DOHH2 (cell line): ENCODE measurements at regions not wholly inside any gene's neighbourhood (a gene's known extent, or its start where the extent isn't known, plus 50 kb on each side); places are given as distances from the start of the nearest gene placed in this dataset.

Source experiments
- H3F3A ChIP-seq: fragments of 200-600 bp; sonication (generic), shearing (Covaris generic); 2 replicates; pipeline ENCODE4 v1.6.0; 2016; ENCODE audit warnings: antibody characterized with exemption, mild to moderate bottlenecking; ENCODE audit not compliant: control insufficient read depth, insufficient read depth
- H3K27ac ChIP-seq: fragments of 200-600 bp; sonication (generic); 2 replicates; pipeline ENCODE4 v1.5.1; 2014; ENCODE audit warnings: low read depth, mild to moderate bottlenecking, low read length, moderate library complexity
- H3K27me3 ChIP-seq: fragments of 200-600 bp; sonication (generic); 2 replicates; pipeline ENCODE4 v1.6.1; 2014; ENCODE audit warnings: mild to moderate bottlenecking, low read length, mixed read lengths; ENCODE audit not compliant: control insufficient read depth
- H3K36me3 ChIP-seq: fragments of 200-600 bp; sonication (generic); 2 replicates; pipeline ENCODE4 v1.6.1; 2014; ENCODE audit warnings: mild to moderate bottlenecking, low read length, moderate library complexity, mixed read lengths; ENCODE audit not compliant: control insufficient read depth
- H3K4me1 ChIP-seq: fragments of 200-600 bp; sonication (generic); 2 replicates; pipeline ENCODE4 v1.6.1; 2014; ENCODE audit warnings: mild to moderate bottlenecking, low read length, mixed read lengths; ENCODE audit not compliant: control insufficient read depth
- H3K4me2 ChIP-seq: fragments of 200-600 bp; sonication (generic); 2 replicates; pipeline ENCODE4 v1.6.0; 2014; ENCODE audit warnings: mild to moderate bottlenecking, low read length, moderate library complexity
- H3K4me3 ChIP-seq: fragments of 200-600 bp; sonication (generic); 2 replicates; pipeline ENCODE4 v1.5.1; 2014; ENCODE audit warnings: mild to moderate bottlenecking, low read length, mixed read lengths
- H3K79me2 ChIP-seq: fragments of 200-600 bp; sonication (generic); 2 replicates; pipeline ENCODE4 v1.6.1; 2014; ENCODE audit warnings: mild to moderate bottlenecking, low read length, mixed read lengths; ENCODE audit not compliant: control insufficient read depth
- H3K9me2 ChIP-seq: fragments of 200-600 bp; sonication (generic); replicated peaks from 2 replicates; pipeline ENCODE4 v1.6.1; 2014; ENCODE audit warnings: mild to moderate bottlenecking, low read length, mixed read lengths; ENCODE audit not compliant: control insufficient read depth
- H3K9me3 ChIP-seq: fragments of 200-600 bp; sonication (generic); 2 replicates; pipeline ENCODE4 v1.6.1; 2014; ENCODE audit warnings: antibody characterized with exemption, low read length, mixed read lengths; ENCODE audit not compliant: control insufficient read depth, insufficient read depth
- H4K20me1 ChIP-seq: fragments of 200-600 bp; sonication (generic); 2 replicates; pipeline ENCODE4 v1.6.0; 2014; ENCODE audit warnings: low read depth, mild to moderate bottlenecking, antibody characterized with exemption, low read length, moderate library complexity; ENCODE audit not compliant: control insufficient read depth, insufficient read depth
- EZH2phosphoT487 ChIP-seq: fragments of 200-600 bp; sonication (generic); IDR thresholded peaks from 2 replicates; pipeline ENCODE4 v1.6.1; 2017; ENCODE audit warnings: borderline replicate concordance, mild to moderate bottlenecking, antibody characterized with exemption, low read length, moderate library complexity, mixed read lengths
- TF ChIP-seq, protein P1 (sequence below): fragments of 200-600 bp; sonication (generic); IDR thresholded peaks from one replicate; pipeline ENCODE4 v1.5.1; 2014; ENCODE audit warnings: antibody characterized with exemption, mild to moderate bottlenecking, low read depth, low read length; ENCODE audit not compliant: poor library complexity, severe bottlenecking

DNA sequence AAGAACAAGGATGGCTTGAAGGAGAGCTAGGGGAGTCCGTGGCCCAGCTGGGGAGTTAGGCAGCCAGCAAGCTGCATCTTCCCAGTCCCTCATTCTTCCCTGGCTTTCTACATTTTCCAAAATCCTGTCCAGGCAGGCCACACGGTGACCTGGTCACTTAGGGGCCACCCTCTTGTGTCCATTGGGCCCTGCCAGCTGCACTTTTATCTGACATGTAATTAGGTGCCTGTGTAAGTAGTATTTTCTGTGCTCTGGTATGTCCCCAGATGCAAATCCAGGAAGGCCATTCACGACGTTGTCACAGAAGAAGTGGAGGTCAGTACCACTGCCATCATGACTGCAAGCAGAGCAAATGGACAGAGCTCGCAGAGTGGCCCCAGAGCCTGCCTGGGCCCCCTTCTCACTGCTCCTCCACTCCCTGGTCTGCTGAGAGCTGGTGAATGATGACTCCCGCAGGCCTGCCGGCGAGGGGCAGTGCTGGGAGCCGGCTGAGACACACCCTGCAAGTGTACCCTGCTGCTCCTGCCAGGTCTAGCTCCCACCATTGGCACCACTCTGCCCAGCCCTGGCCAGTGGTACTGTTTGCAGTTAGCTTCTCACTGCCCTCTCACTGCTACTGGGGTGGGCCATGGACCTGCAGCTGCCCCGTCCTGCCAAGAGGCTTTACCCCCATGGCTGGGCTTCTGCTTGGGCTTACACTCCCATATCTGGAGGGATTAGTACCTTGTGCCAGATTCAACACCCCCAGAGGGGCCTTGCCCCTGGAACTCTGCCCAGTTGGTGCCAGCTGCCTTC lies 98.2 kb downstream of the GLRX3 start:
- H3K36me3 ChIP-seq: no peaks in the 10 kb centered on the region
- no peak for TF ChIP-seq EZH2phosphoT487
- TF ChIP-seq, protein P1, sequence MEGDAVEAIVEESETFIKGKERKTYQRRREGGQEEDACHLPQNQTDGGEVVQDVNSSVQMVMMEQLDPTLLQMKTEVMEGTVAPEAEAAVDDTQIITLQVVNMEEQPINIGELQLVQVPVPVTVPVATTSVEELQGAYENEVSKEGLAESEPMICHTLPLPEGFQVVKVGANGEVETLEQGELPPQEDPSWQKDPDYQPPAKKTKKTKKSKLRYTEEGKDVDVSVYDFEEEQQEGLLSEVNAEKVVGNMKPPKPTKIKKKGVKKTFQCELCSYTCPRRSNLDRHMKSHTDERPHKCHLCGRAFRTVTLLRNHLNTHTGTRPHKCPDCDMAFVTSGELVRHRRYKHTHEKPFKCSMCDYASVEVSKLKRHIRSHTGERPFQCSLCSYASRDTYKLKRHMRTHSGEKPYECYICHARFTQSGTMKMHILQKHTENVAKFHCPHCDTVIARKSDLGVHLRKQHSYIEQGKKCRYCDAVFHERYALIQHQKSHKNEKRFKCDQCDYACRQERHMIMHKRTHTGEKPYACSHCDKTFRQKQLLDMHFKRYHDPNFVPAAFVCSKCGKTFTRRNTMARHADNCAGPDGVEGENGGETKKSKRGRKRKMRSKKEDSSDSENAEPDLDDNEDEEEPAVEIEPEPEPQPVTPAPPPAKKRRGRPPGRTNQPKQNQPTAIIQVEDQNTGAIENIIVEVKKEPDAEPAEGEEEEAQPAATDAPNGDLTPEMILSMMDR: no peak
- 0 out of 2 replicates have a peak, but pooled peaks cover 2% of the 10 kb centered on the region for H3K27me3 ChIP-seq
- no peak overlapping the region for H3K4me2 ChIP-seq
- no peak overlapping the region for H3K27ac ChIP-seq
- H3K79me2 ChIP-seq: no peaks in the 10 kb centered on the region
- no peak overlapping the region for H3K4me3 ChIP-seq
- H3F3A ChIP-seq: no peaks in the 10 kb centered on the region
- H3K9me2 ChIP-seq: no peaks in the 10 kb centered on the region
- H4K20me1 ChIP-seq: no peaks in the 10 kb centered on the region
- no peaks in the 10 kb centered on the region for H3K9me3 ChIP-seq
- no peaks in the 10 kb centered on the region for H3K4me1 ChIP-seq

DNA sequence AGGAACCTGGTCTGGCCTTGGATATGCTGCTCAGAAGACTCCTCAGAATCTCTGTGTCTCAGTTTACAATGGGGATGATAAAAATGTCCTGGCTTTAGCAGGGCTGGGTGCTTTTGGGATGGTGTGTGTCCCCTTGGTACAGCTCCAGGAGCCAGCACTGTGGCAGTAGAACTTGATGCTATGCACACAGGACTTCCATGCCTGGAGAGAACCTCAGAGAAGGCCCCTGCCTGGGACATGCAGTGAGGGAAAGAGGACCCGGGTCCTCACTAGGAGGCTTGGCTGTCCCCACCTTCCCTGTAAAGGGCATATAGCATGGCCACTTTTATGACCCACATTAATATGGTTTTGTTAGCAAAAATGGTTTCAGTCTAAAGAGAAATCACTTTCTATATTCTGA lies 100.5 kb downstream of the GLRX3 start:
- Histone ChIP-seq H3K79me2 (no peaks in the 10 kb centered on the region), H3K27me3 (0 out of 2 replicates have a peak, but pooled peaks cover 2% of the 10 kb centered on the region), H3K4me3 (no peak overlapping the region), H3K9me3 (no peaks in the 10 kb centered on the region), H3K27ac (no peak overlapping the region), H3K4me1 (no peaks in the 10 kb centered on the region), H4K20me1 (no peaks in the 10 kb centered on the region), H3K9me2 (no peaks in the 10 kb centered on the region), H3K4me2 (no peak overlapping the region), H3K36me3 (no peaks in the 10 kb centered on the region), H3F3A (no peaks in the 10 kb centered on the region)
- no peak for TF ChIP-seq EZH2phosphoT487
- TF ChIP-seq, protein P1: no peak

DNA sequence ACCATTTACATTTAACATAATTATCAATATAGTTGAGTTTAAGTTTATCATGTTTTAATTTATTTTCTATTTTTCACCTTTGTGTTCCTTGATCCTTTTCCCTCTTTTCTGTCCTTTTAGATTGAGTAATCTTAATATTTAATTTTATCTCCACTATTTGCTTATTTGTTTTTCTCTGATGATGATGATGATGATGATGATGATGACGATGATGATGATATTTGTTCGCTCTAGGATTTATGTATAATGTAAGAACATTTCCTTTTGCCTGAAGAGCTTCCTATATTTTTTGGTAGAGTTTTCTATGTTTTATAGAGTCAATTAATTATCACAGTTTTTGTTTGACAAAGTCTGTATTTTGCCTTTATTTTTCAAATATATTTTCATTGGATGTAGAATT lies 104.2 kb downstream of the GLRX3 start:
- Histone ChIP-seq H4K20me1 (no peaks in the 10 kb centered on the region), H3K27ac (no peak overlapping the region), H3K9me2 (no peaks in the 10 kb centered on the region), H3K27me3 (peaks cover 4% of the 10 kb centered on the region; the same call in 1 of the 2 replicates), H3K36me3 (no peaks in the 10 kb centered on the region), H3F3A (no peaks in the 10 kb centered on the region), H3K79me2 (no peaks in the 10 kb centered on the region), H3K4me2 (no peak overlapping the region), H3K4me1 (no peaks in the 10 kb centered on the region), H3K9me3 (no peaks in the 10 kb centered on the region), H3K4me3 (no peak overlapping the region)
- TF ChIP-seq EZH2phosphoT487: no peak
- TF ChIP-seq, protein P1: no peak
